ENCODE measurements at regions not wholly inside any gene's neighbourhood (a gene's known extent, or its start where the extent isn't known, plus 50 kb on each side); places are given as distances from the start of the nearest gene placed in this dataset.

DNA sequence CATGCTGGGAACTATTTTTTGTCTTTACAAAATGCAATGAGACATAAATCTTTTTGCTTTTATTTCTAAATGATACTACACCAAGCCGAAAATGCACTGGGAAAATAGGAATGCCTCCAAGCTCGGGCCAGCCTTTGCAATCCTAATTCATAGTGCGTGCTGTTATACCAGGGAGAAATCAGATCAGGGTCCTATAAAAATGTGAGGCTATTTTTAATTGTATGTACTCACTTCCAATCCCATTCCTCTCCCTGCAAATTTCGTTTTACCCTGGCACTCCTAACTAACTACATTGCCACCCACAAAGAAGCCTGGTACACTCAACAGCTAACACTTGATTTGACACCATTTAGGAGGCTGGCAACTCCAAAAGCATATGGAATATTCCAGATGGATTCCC lies 350.6 kb upstream of the ZFP64 start:
- DNase-seq = no peak

GRCh38 chr20:52540509-52540908 lies 348.9 kb upstream of the ZFP64 start:
- DNase-seq = no peak

- DNase-seq = no peak
These were observed 348.3 kb upstream of the ZFP64 start for GRCh38 chr20:52539891-52540290.

DNA sequence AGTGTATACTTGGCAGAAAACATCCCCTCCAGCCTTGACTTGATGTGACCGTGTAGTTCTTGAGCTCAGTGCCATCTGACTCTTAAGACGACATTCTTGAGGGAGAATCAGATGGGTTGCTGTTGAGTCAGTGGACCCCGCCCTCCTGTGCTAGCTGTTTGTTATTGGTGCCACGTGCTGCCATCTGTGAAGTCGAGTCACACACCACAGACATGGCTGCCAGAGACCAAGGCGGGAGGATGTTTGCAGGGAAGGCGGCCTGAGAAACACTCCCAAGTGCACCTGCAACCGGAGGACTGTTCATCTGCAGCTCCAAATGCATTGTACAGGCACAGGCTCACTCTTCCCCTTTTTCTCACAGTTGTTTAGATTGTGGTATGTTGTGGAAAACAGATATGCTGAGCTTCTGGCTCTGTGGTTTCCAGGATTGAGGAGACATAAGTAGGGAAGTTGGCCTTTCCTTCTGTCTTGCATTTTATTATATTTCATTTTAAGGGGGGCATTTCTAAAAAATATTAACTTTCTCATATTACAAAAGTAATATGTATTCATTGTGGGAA lies 345.3 kb upstream of the ZFP64 start:
- DNase-seq = no peak

DNA sequence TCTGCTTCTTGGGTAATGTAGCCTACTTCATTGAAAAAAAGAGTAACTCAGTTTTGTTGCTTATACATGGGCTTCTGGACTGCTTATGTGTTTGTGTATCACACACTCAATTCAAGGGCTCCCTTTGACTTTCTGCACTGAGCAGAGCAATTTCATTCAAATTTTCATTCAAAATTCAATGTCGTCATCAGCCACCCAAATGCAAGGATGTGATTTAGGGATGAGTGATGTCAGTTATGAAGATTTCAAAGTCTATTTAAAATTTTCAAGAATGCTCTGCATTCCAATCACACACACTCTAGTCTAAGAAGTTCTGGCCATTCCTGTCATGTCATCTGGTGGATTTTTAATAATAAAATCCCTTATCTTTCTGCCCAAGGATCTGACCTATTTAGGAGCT lies 344.5 kb upstream of the ZFP64 start:
- DNase-seq = no peak

GRCh38 chr20:52534616-52535015 lies 343.0 kb upstream of the ZFP64 start:
- no peak for DNase-seq

DNA sequence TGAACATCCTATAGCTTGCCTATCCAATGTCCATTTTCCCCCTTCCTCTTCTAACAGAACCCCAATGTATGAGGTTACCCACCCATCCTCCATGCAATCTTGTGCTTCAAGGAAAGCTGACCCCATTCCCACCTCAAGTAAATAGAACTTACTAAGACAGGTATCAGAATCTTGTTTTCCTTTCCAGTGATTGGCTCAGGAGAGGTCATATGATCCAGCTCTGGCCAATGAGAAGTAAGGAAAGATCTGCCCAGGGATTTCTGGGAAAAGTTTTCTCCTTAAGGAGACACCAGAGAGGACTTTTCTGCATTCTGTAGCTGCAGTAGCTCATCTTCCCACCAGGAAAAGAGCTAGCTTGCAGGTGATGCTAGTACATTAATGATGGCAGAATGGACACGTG lies 341.8 kb upstream of the ZFP64 start:
- no peak for DNase-seq

DNA sequence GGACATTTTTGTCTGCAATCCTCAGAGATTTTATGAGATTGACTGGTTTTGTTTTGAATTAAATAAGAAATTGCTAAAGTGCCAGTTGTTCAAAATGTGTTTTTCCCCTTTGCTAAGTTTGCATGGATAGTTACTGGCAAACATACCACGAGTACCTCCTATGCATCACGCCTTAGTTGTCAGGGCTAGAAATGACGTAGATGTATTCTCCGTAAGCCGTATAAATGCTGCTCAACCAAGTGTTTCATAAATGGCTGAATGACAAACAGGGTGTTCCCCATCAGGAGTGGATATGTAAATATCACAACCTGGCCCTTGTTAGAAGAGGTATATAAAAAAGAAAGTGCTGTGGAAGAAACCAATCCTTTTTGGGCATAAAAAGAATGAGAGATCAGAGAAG lies 341.1 kb upstream of the ZFP64 start:
- DNase-seq = no peak

DNA sequence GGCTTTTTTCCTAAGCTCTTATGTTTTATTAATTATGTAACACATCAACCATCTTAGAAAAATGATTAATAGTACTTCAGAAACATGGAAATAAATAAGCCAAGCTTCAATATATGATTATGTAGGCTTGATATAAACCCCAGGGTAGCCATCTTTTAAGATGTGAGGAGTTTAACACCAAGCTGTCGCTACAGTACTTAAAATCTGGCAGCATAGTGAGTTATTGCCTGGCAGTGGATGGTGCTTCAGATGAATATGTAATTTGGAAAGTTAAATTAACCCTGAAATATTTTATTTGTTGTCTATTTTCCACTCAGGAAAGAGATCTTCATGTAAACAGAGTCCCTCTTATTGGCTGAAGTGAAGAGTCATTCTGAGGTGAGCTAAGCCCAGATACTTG lies 339.0 kb upstream of the ZFP64 start:
- DNase-seq = no peak

GRCh38 chr20:52529826-52530225 lies 338.2 kb upstream of the ZFP64 start:
- no peak for DNase-seq

DNA sequence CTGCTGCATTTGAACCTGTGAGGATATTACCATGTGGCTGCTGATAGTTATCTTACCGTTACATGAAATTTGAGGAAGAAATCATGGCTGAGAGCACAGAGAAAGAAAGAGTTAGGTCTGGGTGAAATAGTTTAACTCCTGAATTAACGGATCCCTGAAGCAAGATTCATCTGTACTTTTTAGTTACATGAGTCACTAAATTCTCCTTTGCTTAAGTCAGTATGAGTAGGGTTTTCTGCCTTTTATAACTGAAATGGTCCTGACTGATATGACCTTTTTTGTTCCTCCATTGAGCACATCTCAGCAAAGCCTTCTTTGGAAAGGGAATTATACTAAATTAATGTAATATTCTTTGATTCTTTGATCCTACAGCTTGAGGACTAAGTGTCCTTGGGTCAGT lies 333.3 kb upstream of the ZFP64 start:
- DNase-seq = no peak

DNA sequence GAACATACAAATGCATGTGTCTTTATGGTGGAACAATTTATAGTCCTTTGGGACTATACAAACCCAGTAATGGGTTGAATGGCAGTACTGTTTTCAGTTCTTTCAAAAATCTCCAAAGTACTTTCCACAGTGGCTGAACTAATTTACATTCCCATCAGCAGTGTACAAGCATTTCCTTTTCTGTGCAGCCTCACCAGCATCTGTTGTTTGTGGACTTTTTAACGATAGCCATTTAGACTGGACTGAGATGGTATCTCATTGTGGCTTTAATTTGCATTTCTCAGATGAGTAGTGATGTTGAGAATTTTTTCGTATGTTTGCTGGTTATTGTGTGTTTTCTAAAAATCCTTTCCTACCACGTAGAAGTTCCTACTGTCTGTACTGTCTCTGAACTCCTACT lies 327.2 kb upstream of the ZFP64 start:
- no peak for DNase-seq

DNA sequence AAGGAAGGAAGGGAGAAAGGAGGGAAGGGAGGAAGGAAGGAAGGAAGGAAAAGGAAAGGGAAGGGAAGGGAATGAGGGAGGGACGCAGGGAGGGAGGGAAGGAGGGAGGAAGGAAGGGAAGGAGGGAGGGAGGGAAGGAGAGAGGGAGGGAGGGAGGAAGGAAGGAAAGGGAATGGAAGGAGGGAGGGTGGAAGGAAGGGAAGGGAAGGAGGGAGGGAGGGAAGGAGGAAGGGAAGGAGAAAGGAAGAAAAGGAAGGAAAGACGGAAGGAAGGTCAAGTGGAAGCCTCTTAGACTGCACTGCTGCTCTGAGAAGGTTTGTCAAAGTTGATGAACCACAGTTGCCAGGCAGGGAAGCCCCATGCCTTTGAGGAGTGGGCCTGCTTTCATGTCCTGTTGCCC lies 324.3 kb upstream of the ZFP64 start:
- DNase-seq = no peak

GRCh38 chr20:52500157-52500556 lies 308.6 kb upstream of the ZFP64 start:
- DNase-seq = no peak

GRCh38 chr20:52497731-52498130 lies 306.2 kb upstream of the ZFP64 start:
- DNase-seq = no peak

DNA sequence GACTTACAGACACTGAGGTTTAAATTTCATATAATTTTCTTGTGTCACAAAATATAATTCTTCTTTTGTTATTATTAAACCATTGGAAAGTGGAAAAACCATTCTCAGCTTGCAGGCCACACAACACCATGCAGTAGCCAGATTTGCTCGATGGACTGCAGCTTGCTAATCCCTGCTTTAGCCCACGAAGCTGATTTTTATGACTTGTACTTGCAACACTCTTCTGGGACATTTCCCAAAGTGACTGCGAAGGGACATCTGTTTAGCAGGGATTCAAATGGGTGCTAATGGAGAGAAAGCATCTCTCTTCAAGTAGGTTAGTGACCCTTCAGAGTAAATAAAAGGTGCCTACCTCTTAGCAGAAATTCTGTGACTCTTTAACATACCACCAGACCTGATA lies 304.6 kb upstream of the ZFP64 start:
- no peak for DNase-seq

GRCh38 chr20:52494244-52494643 lies 302.7 kb upstream of the ZFP64 start:
- DNase-seq = peak; percentile 89

DNA sequence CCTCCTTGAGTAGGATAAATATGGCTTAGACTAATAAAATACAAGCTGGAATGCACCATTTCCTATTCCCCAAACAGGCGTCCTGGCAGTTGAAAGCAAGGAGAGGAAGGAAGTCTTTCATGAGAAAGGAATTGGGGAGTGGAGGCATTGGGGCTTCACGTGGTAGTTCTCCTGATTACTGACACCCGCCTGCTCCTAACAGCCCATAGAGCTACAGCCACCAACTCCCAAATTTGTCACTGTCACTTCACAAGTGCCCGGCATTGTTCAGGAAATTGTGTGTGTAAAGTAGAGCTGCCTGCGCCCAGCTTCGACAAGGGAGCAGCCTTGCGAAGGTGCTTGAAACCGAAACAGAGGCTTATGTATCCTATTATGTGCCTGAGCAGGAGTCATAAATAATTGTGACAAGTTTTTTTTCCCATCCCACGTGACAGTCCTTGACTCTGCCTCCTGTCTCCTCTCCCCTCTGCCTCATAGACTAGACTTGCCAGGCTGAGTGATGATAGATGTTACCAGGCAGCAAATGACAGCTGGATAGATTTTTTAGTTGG lies 301.7 kb upstream of the ZFP64 start:
- DNase-seq = peak; percentile 73

DNA sequence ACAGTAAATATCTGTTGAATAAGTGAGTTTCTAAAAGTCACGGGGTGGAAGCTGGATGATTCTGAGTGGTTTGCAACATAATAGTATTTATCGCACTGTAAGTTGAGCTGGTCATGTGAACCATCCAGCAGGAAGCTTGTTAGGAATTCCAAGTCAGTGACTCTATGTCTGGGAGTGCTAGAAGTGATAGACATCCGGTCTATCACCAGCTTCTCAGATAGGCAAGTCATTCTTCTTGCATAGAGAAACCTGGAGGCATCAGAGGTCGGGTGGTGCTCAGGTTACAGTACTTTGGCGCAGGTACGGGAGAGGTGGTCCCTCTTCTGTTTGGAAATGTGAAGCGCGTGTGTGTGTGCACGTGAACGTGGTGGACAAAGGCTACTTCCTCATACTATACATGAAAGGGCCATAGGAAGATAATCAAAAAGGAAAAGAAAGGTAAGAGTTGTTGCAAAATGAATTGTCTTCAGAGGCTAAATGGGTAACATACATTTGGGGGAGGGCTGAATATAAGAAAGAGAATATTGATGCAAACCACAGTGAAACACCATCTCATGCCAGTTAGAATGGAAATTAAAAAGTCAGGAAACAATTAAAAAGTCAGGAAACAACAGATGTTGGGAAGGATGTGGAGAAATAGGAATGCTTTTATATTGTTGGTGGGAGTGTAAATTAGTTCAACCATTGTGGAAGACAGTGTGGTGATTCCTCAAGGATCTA lies 299.3 kb upstream of the ZFP64 start:
- peak; percentile 88 for DNase-seq

- no peak for DNase-seq
These were observed 292.9 kb upstream of the ZFP64 start for GRCh38 chr20:52484438-52484837.

DNA sequence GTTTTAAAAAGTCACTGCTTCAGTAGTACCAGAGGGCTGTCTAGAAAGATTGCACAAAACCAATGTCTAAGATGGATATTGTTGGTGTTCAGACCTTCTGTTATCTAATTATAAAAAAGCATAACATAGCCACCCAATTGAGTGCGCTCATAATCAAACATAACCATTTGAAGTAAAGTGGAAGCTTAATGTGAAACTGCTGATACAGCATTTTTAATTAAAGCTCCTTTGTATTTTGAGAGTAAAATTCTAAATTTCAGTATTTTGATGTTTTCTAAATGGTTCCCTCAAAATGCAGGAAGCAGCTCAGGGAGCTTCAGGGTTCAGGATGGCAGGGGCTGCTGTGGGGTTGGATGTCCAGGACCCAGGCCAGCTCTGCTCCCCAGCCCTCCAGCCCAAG lies 291.8 kb upstream of the ZFP64 start:
- DNase-seq = no peak

DNA sequence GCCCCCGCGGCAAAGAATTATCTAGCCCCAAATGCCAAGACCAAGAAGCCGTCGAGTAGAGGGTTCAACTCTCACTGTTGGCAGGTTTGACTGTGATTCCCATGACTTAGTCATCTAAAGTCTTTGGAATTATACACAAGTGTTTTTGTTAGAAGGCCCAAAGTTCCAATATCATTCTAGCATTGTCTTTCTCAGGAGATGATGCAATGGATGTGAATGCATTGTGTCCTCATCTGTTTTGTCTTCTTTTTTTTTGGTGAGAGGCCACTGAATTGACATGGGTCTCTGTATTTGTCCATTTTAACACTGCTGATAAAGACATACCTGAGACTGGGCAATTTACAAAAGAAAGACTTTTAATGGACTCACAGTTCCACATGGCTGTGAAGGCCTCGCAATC lies 290.5 kb upstream of the ZFP64 start:
- DNase-seq = no peak

- no peak for DNase-seq
These were observed 289.9 kb upstream of the ZFP64 start for GRCh38 chr20:52481443-52481842.

DNA sequence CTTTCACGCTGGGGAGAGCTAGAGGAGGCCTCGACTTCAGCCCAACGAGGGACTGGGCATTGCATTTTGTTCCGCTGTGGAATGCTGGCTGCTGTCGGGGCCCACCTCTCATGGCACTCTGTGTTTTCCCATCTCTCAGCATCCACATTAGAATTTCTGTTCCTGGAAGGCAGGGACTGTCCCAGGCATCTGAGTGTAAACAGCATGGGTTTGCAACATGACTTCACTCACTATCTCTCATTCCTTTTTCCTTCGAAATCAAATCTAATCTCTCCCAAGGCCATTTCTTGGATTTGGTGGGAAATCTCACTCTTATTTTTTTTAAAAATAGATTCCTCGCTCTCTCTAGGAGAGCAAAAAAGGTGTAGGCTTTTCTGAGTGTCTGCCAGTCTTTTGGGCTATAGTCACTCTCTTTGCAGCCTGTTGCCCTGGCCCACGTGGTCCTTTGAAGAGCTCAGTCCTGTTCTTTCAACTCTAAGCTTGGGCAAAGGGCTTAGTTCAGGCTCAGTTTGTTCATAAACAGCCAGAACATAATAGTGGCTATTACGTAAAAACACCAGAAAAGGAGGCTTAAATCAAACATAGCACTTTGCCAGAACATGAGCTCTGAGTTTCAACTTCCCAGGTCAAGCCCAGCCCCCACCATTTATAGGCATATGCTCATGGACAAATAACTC lies 284.6 kb upstream of the ZFP64 start:
- DNase-seq = no peak
